Spinal cord (tissue), 9 donors: ENCODE measurements at regions not wholly inside any gene's neighbourhood (a gene's known extent, or its start where the extent isn't known, plus 50 kb on each side); places are given as distances from the start of the nearest gene placed in this dataset.

ENCODE experiments used
- DNase-seq, 6 donors: peaks; one replicate each; pipeline versions ENCODE4 v3.0.0 to v3.0.0-alpha.2; 2013 to 2015; ENCODE audit warnings: low spot score in 6 of 6, low read depth in 4 of 6
- H3K27ac ChIP-seq: one replicate; pipeline ENCODE4 v1.5.1; 2013; ENCODE audit warnings: low read depth, low read length, control low read depth
- H3K27me3 ChIP-seq: one replicate; pipeline ENCODE4 v1.6.1; 2013; ENCODE audit warnings: low read length; ENCODE audit not compliant: control insufficient read depth, insufficient read depth
- H3K36me3 ChIP-seq: one replicate; pipeline ENCODE4 v1.6.1; 2013; ENCODE audit warnings: low read length; ENCODE audit not compliant: control insufficient read depth, insufficient read depth
- H3K4me1 ChIP-seq: one replicate; pipeline ENCODE4 v1.6.1; 2013; ENCODE audit warnings: low read length; ENCODE audit not compliant: control insufficient read depth, insufficient read depth
- H3K4me3 ChIP-seq: one replicate; pipeline ENCODE4 v1.5.1; 2013; ENCODE audit warnings: low read depth, low read length, control low read depth
- H3K9me3 ChIP-seq: one replicate; pipeline ENCODE4 v1.6.1; 2013; ENCODE audit warnings: low read length; ENCODE audit not compliant: control insufficient read depth, insufficient read depth
- WGBS: methylation state at CpG from one replicate; pipeline ENCODE4 v1.1.5; 2013; ENCODE audit warnings: missing lambda C conversion rate; ENCODE audit not compliant: insufficient coverage; 5-methylcytosine and 5-hydroxymethylcytosine counted together
- donor health status: healthy.

- H3K36me3 ChIP-seq, result no peaks in the 10 kb centered on the region
- DNase-seq, result no peak
- no peaks in the 10 kb centered on the region for H3K9me3 ChIP-seq
- H3K27me3 ChIP-seq, result no peaks in the 10 kb centered on the region
- no peak overlapping the region for H3K27ac ChIP-seq
- H3K4me1 ChIP-seq, result no peaks in the 10 kb centered on the region
- H3K4me3 ChIP-seq, result no peak overlapping the region
- WGBS, result 78% methylated on average over 3 of the region's 11 CpGs
Observed at GRCh38 chr21:17738176-17738953, 80.8 kb downstream of the C21orf91 start.

GRCh38 chr21:17736072-17736471 is 83.1 kb downstream of the C21orf91 start:
- Histone ChIP-seq H3K27ac (no peak overlapping the region), H3K4me1 (no peaks in the 10 kb centered on the region), H3K27me3 (no peaks in the 10 kb centered on the region), H3K36me3 (no peaks in the 10 kb centered on the region), H3K9me3 (no peaks in the 10 kb centered on the region), H3K4me3 (no peak overlapping the region)
- 82% methylated on average over 4 of the region's 5 CpGs for WGBS
- DNase-seq, result no peak

- no peaks in the 10 kb centered on the region for H3K9me3 ChIP-seq
- no peak overlapping the region for H3K4me3 ChIP-seq
- no peak for DNase-seq
- H3K27ac ChIP-seq, result no peak overlapping the region
- H3K27me3 ChIP-seq, result no peaks in the 10 kb centered on the region
- H3K4me1 ChIP-seq, result no peaks in the 10 kb centered on the region
- WGBS, result no CpG with 5 or more reads among the region's 5 CpGs
- H3K36me3 ChIP-seq, result no peaks in the 10 kb centered on the region
Observed at GRCh38 chr21:17733209-17733608, 85.9 kb downstream of the C21orf91 start.

GRCh38 chr21:17732306-17732705 is 86.8 kb downstream of the C21orf91 start:
- Histone ChIP-seq H3K27me3 (no peaks in the 10 kb centered on the region), H3K27ac (no peak overlapping the region), H3K36me3 (no peaks in the 10 kb centered on the region), H3K4me3 (no peak overlapping the region), H3K9me3 (no peaks in the 10 kb centered on the region), H3K4me1 (no peaks in the 10 kb centered on the region)
- no CpG with 5 or more reads among the region's 2 CpGs for WGBS
- peak in 3 of 6 donors; percentile 20 to 44 (median 30) for DNase-seq

- no peak for DNase-seq
- 90% methylated on average over 2 of the region's 4 CpGs for WGBS
- Histone ChIP-seq H3K27me3 (no peaks in the 10 kb centered on the region), H3K27ac (no peak overlapping the region), H3K9me3 (no peaks in the 10 kb centered on the region), H3K36me3 (no peaks in the 10 kb centered on the region), H3K4me1 (no peaks in the 10 kb centered on the region), H3K4me3 (no peak overlapping the region)
Observed at GRCh38 chr21:17731554-17731953, 87.6 kb downstream of the C21orf91 start.

- Histone ChIP-seq H3K27me3 (no peaks in the 10 kb centered on the region), H3K27ac (no peak overlapping the region), H3K9me3 (no peaks in the 10 kb centered on the region), H3K4me3 (no peak overlapping the region), H3K4me1 (no peaks in the 10 kb centered on the region), H3K36me3 (no peaks in the 10 kb centered on the region)
- DNase-seq, result no peak
- WGBS, result 83% methylated on average over 1 of the region's 1 CpG
Observed at GRCh38 chr21:17730782-17731181, 88.4 kb downstream of the C21orf91 start.

- no peak overlapping the region for H3K27ac ChIP-seq
- no peak for DNase-seq
- no peak overlapping the region for H3K4me3 ChIP-seq
- H3K27me3 ChIP-seq, result no peaks in the 10 kb centered on the region
- no peaks in the 10 kb centered on the region for H3K9me3 ChIP-seq
- no CpG with 5 or more reads among the region's 2 CpGs for WGBS
- no peaks in the 10 kb centered on the region for H3K4me1 ChIP-seq
- no peaks in the 10 kb centered on the region for H3K36me3 ChIP-seq
Observed at GRCh38 chr21:17729455-17729854, 89.7 kb downstream of the C21orf91 start.

GRCh38 chr21:17727361-17727760 is 91.8 kb downstream of the C21orf91 start:
- H3K4me3 ChIP-seq, result no peak overlapping the region
- no peaks in the 10 kb centered on the region for H3K9me3 ChIP-seq
- no peaks in the 10 kb centered on the region for H3K36me3 ChIP-seq
- WGBS, result 97% methylated on average over 3 of the region's 6 CpGs
- H3K27ac ChIP-seq, result no peak overlapping the region
- DNase-seq, result no peak
- H3K27me3 ChIP-seq, result no peaks in the 10 kb centered on the region
- H3K4me1 ChIP-seq, result no peaks in the 10 kb centered on the region

GRCh38 chr21:17726047-17726829 is 92.9 kb downstream of the C21orf91 start:
- 95% methylated on average over 3 of the region's 8 CpGs for WGBS
- H3K27ac ChIP-seq, result no peak overlapping the region

GRCh38 chr21:17725339-17725738 is 93.8 kb downstream of the C21orf91 start:
- Histone ChIP-seq H3K4me1 (no peaks in the 10 kb centered on the region), H3K36me3 (no peaks in the 10 kb centered on the region), H3K27ac (no peak overlapping the region), H3K4me3 (no peak overlapping the region), H3K27me3 (no peaks in the 10 kb centered on the region), H3K9me3 (no peaks in the 10 kb centered on the region)
- no peak for DNase-seq
- WGBS, result 84% methylated on average over 3 of the region's 3 CpGs

More at GRCh38 chr21:17726047-17726829, 92.9 kb downstream of the C21orf91 start:
- Histone ChIP-seq H3K4me3 (no peak overlapping the region), H3K36me3 (no peaks in the 10 kb centered on the region), H3K27me3 (no peaks in the 10 kb centered on the region), H3K9me3 (no peaks in the 10 kb centered on the region), H3K4me1 (no peaks in the 10 kb centered on the region)
- DNase-seq, result no peak
